ENCODE measurements at regions not wholly inside any gene's neighbourhood (a gene's known extent, or its start where the extent isn't known, plus 50 kb on each side); places are given as distances from the start of the nearest gene placed in this dataset.

DNA sequence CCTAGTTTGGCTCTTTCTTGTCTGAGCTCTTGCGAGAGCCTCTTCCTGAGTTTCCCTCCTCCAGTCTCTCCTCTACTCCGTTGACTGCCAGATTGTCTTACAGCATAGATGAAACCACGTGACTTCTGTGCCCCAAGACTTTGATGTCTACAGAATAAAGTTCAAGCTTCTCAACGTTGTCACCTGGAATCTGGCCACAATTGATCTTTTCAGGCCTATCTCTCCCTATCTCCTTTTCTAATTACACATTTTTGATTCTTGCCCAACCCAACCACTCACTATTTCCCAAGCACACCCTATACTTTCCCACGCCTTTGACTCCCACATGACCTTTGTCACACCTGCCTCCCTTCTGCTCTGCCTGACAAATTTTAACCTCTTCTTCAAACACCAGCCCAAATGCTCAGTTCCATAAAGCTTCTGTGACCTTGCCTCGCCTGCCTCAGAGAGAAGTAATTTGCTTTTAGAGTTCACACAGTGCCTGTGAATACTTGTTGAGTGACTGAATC, 52.4 kb upstream of the PMFBP1 start:
- Histone ChIP-seq H3K9me3 (ENCODE audit: control insufficient read depth, insufficient read depth, low read length) (no peaks in the 10 kb centered on the region), H3K4me1 (ENCODE audit: control insufficient read depth, low read length) (no peaks in the 10 kb centered on the region), H4K20me1 (ENCODE audit: control insufficient read depth, insufficient read depth, low read depth, low read length) (no peaks in the 10 kb centered on the region), H3K4me3 (ENCODE audit: low read length) (no peak overlapping the region), H3K27ac (ENCODE audit: low read depth, low read length) (no peak overlapping the region), H3F3A (ENCODE audit: control insufficient read depth, insufficient read depth) (no peaks in the 10 kb centered on the region), H3K36me3 (ENCODE audit: control insufficient read depth, low read length) (no peaks in the 10 kb centered on the region), H3K79me2 (ENCODE audit: control insufficient read depth, low read length) (no peaks in the 10 kb centered on the region), H3K4me2 (ENCODE audit: low read length) (no peak overlapping the region), H3K27me3 (ENCODE audit: control insufficient read depth, low read length) (peaks cover 3% of the 10 kb centered on the region; the same call in 1 of the 2 replicates), H3K9me2 (replicated peaks; ENCODE audit: control insufficient read depth, low read length) (no peaks in the 10 kb centered on the region)
- no peak for TF ChIP-seq EZH2phosphoT487 (IDR thresholded peaks at IDR 0.05; ENCODE audit: borderline replicate concordance, low read length)
- TF ChIP-seq, protein P1, sequence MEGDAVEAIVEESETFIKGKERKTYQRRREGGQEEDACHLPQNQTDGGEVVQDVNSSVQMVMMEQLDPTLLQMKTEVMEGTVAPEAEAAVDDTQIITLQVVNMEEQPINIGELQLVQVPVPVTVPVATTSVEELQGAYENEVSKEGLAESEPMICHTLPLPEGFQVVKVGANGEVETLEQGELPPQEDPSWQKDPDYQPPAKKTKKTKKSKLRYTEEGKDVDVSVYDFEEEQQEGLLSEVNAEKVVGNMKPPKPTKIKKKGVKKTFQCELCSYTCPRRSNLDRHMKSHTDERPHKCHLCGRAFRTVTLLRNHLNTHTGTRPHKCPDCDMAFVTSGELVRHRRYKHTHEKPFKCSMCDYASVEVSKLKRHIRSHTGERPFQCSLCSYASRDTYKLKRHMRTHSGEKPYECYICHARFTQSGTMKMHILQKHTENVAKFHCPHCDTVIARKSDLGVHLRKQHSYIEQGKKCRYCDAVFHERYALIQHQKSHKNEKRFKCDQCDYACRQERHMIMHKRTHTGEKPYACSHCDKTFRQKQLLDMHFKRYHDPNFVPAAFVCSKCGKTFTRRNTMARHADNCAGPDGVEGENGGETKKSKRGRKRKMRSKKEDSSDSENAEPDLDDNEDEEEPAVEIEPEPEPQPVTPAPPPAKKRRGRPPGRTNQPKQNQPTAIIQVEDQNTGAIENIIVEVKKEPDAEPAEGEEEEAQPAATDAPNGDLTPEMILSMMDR (IDR thresholded peaks at IDR 0.05; ENCODE audit: low read depth, low read length, poor library complexity, severe bottlenecking): no peak

DNA sequence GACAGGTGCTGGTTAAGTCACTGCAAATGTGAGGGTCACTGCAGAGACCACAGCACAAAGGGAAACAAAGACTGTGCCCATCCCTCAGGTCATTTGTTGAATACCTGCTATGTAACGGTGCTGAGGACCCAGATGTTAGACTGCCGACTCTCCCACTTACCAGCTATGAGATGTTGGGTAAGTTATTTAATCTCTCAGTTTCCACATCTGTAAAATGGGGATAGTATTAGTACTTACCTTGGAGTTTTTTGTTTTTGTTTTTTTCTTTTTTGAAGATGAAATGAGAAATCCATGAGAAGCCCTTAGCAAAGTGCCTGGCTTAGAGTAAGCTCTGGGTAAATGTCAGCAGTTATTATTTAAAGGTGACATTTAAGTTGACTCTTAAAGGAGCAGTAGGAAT, 50.5 kb upstream of the PMFBP1 start:
- H3K27me3 ChIP-seq (ENCODE audit: control insufficient read depth, low read length): peaks cover 3% of the 10 kb centered on the region; the same call in 1 of the 2 replicates
- no peaks in the 10 kb centered on the region for H3F3A ChIP-seq (ENCODE audit: control insufficient read depth, insufficient read depth)
- H3K4me1 ChIP-seq (ENCODE audit: control insufficient read depth, low read length): no peaks in the 10 kb centered on the region
- H3K4me2 ChIP-seq (ENCODE audit: low read length): no peak overlapping the region
- no peaks in the 10 kb centered on the region for H4K20me1 ChIP-seq (ENCODE audit: control insufficient read depth, insufficient read depth, low read depth, low read length)
- no peak overlapping the region for H3K27ac ChIP-seq (ENCODE audit: low read depth, low read length)
- no peaks in the 10 kb centered on the region for H3K36me3 ChIP-seq (ENCODE audit: control insufficient read depth, low read length)
- no peaks in the 10 kb centered on the region for H3K9me2 ChIP-seq (replicated peaks; ENCODE audit: control insufficient read depth, low read length)
- H3K9me3 ChIP-seq (ENCODE audit: control insufficient read depth, insufficient read depth, low read length): no peaks in the 10 kb centered on the region
- H3K4me3 ChIP-seq (ENCODE audit: low read length): no peak overlapping the region
- no peak for TF ChIP-seq EZH2phosphoT487 (IDR thresholded peaks at IDR 0.05; ENCODE audit: borderline replicate concordance, low read length)
- TF ChIP-seq, protein P1 (IDR thresholded peaks at IDR 0.05; ENCODE audit: low read depth, low read length, poor library complexity, severe bottlenecking): no peak
- no peaks in the 10 kb centered on the region for H3K79me2 ChIP-seq (ENCODE audit: control insufficient read depth, low read length)

All from DOHH2 (cell line).